WTC11 (cell line): ENCODE measurements at regions not wholly inside any gene's neighbourhood (a gene's known extent, or its start where the extent isn't known, plus 50 kb on each side); places are given as distances from the start of the nearest gene placed in this dataset.

Experiments
- ATAC-seq: fragments of 200-7000 bp; cut with Tn5 transposase; 2 replicates; pipeline ENCODE4 v1.10.0; 2021; ENCODE audit warnings: mild to moderate bottlenecking, moderate library complexity
- CTCF ChIA-PET: fragments of 300-600 bp; sonication (Branson Sonifier 250); formaldehyde crosslinking; loops from one replicate; lab custom pipeline; 2021; ENCODE audit warnings: antibody characterized with exemption; lab: Charles Lee
- POLR2A ChIA-PET: fragments of 350-600 bp; sonication (Branson Sonifier 250); formaldehyde crosslinking; loops from one replicate; lab custom pipeline; 2021; ENCODE audit warnings: antibody characterized with exemption; lab: Charles Lee
- DNase-seq: peaks from one replicate; pipeline ENCODE4 v3.0.0; 2021; ENCODE audit warnings: low spot score
- H3K27ac Mint-ChIP-seq: 2 replicates; pipeline ENCODE4 v1.8.0; 2021; ENCODE audit warnings: mixed read lengths
- H3K27me3 Mint-ChIP-seq: 2 replicates; pipeline ENCODE4 v1.8.0; 2021; ENCODE audit warnings: low read depth, mild to moderate bottlenecking, moderate library complexity, mixed read lengths
- H3K36me3 Mint-ChIP-seq: 2 replicates; pipeline ENCODE4 v1.8.0; 2021; ENCODE audit warnings: mixed read lengths
- H3K4me1 Mint-ChIP-seq: 2 replicates; pipeline ENCODE4 v1.8.0; 2022; ENCODE audit warnings: mixed read lengths
- H3K4me3 Mint-ChIP-seq: 2 replicates; pipeline ENCODE4 v1.8.0; 2021; ENCODE audit warnings: mild to moderate bottlenecking, moderate library complexity, mixed read lengths
- H3K9me3 Mint-ChIP-seq: 2 replicates; pipeline ENCODE4 v1.8.0; 2021; ENCODE audit warnings: mixed read lengths
- CTCF ChIP-seq: fragments of 200-600 bp; IDR thresholded peaks from 2 replicates; pipeline ENCODE4 v1.8.0; 2022; ENCODE audit warnings: antibody characterized with exemption
- E2F1 ChIP-seq: sonication (generic); formaldehyde crosslinking; IDR thresholded peaks from 2 replicates; pipeline ENCODE4 v1.8.0; 2022; ENCODE audit warnings: mild to moderate bottlenecking, missing genetic modification reagents
- E2F5 ChIP-seq: sonication (generic); formaldehyde crosslinking; IDR thresholded peaks from 2 replicates; pipeline ENCODE4 v1.8.1; 2022; ENCODE audit warnings: mild to moderate bottlenecking, moderate library complexity, missing genetic modification reagents
- JUN ChIP-seq: sonication (generic); formaldehyde crosslinking; IDR thresholded peaks from 2 replicates; pipeline ENCODE4 v1.8.0; 2023; ENCODE audit warnings: mild to moderate bottlenecking, missing genetic modification reagents
- NFE2L1 ChIP-seq: sonication (generic); formaldehyde crosslinking; IDR thresholded peaks from 2 replicates; pipeline ENCODE4 v1.8.1; 2023; ENCODE audit warnings: missing genetic modification reagents
- NR1H2 ChIP-seq: sonication (generic); formaldehyde crosslinking; IDR thresholded peaks from 2 replicates; pipeline ENCODE4 v1.9.0; 2021; ENCODE audit warnings: mild to moderate bottlenecking, moderate library complexity, missing genetic modification reagents
- PRDM15 ChIP-seq: sonication (generic); formaldehyde crosslinking; IDR thresholded peaks from 2 replicates; pipeline ENCODE4 v1.8.0; 2022; ENCODE audit warnings: missing genetic modification reagents
- SP1 ChIP-seq: sonication (generic); formaldehyde crosslinking; conservative IDR thresholded peaks from 2 replicates; pipeline ENCODE4 v1.8.1; 2022; ENCODE audit warnings: missing genetic modification reagents
- TCF7 ChIP-seq: sonication (generic); formaldehyde crosslinking; IDR thresholded peaks from 2 replicates; pipeline ENCODE4 v1.8.0; 2022; ENCODE audit warnings: mild to moderate bottlenecking, low read depth, missing genetic modification reagents, moderate library complexity
- TEAD1 ChIP-seq: sonication (generic); formaldehyde crosslinking; IDR thresholded peaks from 2 replicates; pipeline ENCODE4 v1.8.0; 2022; ENCODE audit warnings: mild to moderate bottlenecking, missing genetic modification reagents
- USF1 ChIP-seq: sonication (generic); formaldehyde crosslinking; IDR thresholded peaks from 2 replicates; pipeline ENCODE4 v1.8.0; 2022; ENCODE audit warnings: mild to moderate bottlenecking, missing genetic modification reagents
- ZNF121 ChIP-seq: sonication (generic); formaldehyde crosslinking; IDR thresholded peaks from 2 replicates; pipeline ENCODE4 v1.8.0; 2023; ENCODE audit warnings: missing genetic modification reagents
- ZNF219 ChIP-seq: sonication (generic); formaldehyde crosslinking; IDR thresholded peaks from 2 replicates; pipeline ENCODE4 v1.8.0; 2023; ENCODE audit warnings: missing genetic modification reagents, mild to moderate bottlenecking, borderline replicate concordance
- ZNF232 ChIP-seq: sonication (generic); formaldehyde crosslinking; IDR thresholded peaks from 2 replicates; pipeline ENCODE4 v1.8.0; 2022; ENCODE audit warnings: mild to moderate bottlenecking, missing genetic modification reagents
- ZNF263 ChIP-seq: sonication (generic); formaldehyde crosslinking; IDR thresholded peaks from 2 replicates; pipeline ENCODE4 v1.8.1; 2022; ENCODE audit warnings: low read depth, mild to moderate bottlenecking, moderate library complexity, missing genetic modification reagents
- ZNF416 ChIP-seq: fragments of 250-450 bp; sonication (Bioruptor Pico); IDR thresholded peaks from 2 replicates; pipeline ENCODE4 v1.9.0; 2021; ENCODE audit warnings: mild to moderate bottlenecking, inconsistent platforms
- ZNF425 ChIP-seq: fragments of 250-450 bp; sonication (Bioruptor Pico); conservative IDR thresholded peaks from 2 replicates; pipeline ENCODE4 v1.9.0; 2021; ENCODE audit warnings: mild to moderate bottlenecking
- ZNF532 ChIP-seq: fragments of 250-450 bp; sonication (Bioruptor Pico); IDR thresholded peaks from 2 replicates; pipeline ENCODE4 v1.9.0; 2021; ENCODE audit warnings: mild to moderate bottlenecking, borderline replicate concordance
- ZNF671 ChIP-seq: fragments of 250-450 bp; sonication (Bioruptor Pico); IDR thresholded peaks from 2 replicates; pipeline ENCODE4 v1.8.0; 2021; ENCODE audit warnings: mild to moderate bottlenecking
- ZSCAN18 ChIP-seq: fragments of 250-450 bp; sonication (Bioruptor Pico); IDR thresholded peaks from 2 replicates; pipeline ENCODE4 v2.1.2; 2022; ENCODE audit warnings: mild to moderate bottlenecking, moderate library complexity

- ATAC-seq (no peak), DNase-seq (no peak)
- H3K4me3 Mint-ChIP-seq: no peak overlapping the region
- no peak overlapping the region for H3K27ac Mint-ChIP-seq
- CTCF ChIA-PET: interaction anchor here (1.0 kb wide), 1 partner anchor 54 kb away, joined by 3 read pairs; no protein-coding TSS in a partner anchor
- no peaks in the 10 kb centered on the region for H3K27me3 Mint-ChIP-seq
- H3K4me1 Mint-ChIP-seq: no peaks in the 10 kb centered on the region
- POLR2A ChIA-PET: no interaction called here
- peaks cover 4% of the 10 kb centered on the region; the same call in 1 of the 2 replicates for H3K36me3 Mint-ChIP-seq
- TF ChIP-seq SP1 (CRISPR knock-in tag) (no peak), ZNF416 (CRISPR knock-in tag) (no peak), ZNF532 (CRISPR knock-in tag) (no peak), NFE2L1 (no peak), TEAD1 (CRISPR knock-in tag) (no peak), ZNF671 (CRISPR knock-in tag) (no peak), NR1H2 (no peak), ZNF121 (CRISPR knock-in tag) (no peak), ZSCAN18 (CRISPR knock-in tag) (no peak), TCF7 (CRISPR knock-in tag) (no peak), ZNF219 (CRISPR knock-in tag) (no peak), ZNF425 (CRISPR knock-in tag) (no peak), PRDM15 (CRISPR knock-in tag) (no peak), E2F1 (CRISPR knock-in tag) (no peak), CTCF (no peak), ZNF263 (no peak), ZNF232 (no peak), JUN (no peak), E2F5 (CRISPR knock-in tag) (no peak), USF1 (CRISPR knock-in tag) (no peak)
- H3K9me3 Mint-ChIP-seq: peaks cover 22% of the 10 kb centered on the region
Measured at GRCh38 chr5:179478624-179479023, 71.7 kb upstream of the RUFY1 start.
